B cell (primary cell): ENCODE measurements at regions not wholly inside any gene's neighbourhood (a gene's known extent, or its start where the extent isn't known, plus 50 kb on each side); places are given as distances from the start of the nearest gene placed in this dataset.

Experiments
- ATAC-seq: fragments of 200-7000 bp; cut with Tn5 transposase; one replicate; pipeline ENCODE4 v1.10.0; 2021; ENCODE audit warnings: low read depth, mild to moderate bottlenecking, moderate number of reproducible peaks, moderate library complexity
- CTCF ChIA-PET: fragments of 350-600 bp; sonication (Branson Sonifier 250); formaldehyde crosslinking; loops from one replicate; lab custom pipeline; 2021; ENCODE audit warnings: antibody characterized with exemption, inconsistent platforms; lab: Charles Lee
- POLR2A ChIA-PET: fragments of 350-600 bp; sonication (Branson Sonifier 250); formaldehyde crosslinking; loops from one replicate; lab custom pipeline; 2021; ENCODE audit warnings: antibody characterized with exemption; lab: Charles Lee
- DNase-seq: peaks from one replicate; pipeline ENCODE4 v3.0.0; 2013
- H2AFZ ChIP-seq: 2 replicates; pipeline ENCODE4 v1.6.1; 2012; ENCODE audit warnings: mild to moderate bottlenecking, low read depth, low read length; ENCODE audit not compliant: insufficient read depth, poor library complexity, severe bottlenecking
- H3K27ac ChIP-seq, 2 donors: 1 replicate in 1 of 2; 2 replicates in 1 of 2; pipeline ENCODE4 v1.5.1; 2012 to 2013; ENCODE audit warnings: low read length in 2 of 2, mild to moderate bottlenecking in 2 of 2, moderate library complexity in 1 of 2
- H3K27me3 ChIP-seq, 4 experiments: fragments of 200-600 bp in 1 of 4; sonication (generic) in 1 of 4; replicated peaks in 1 of 4; 1 replicate in 2 of 4; 2 replicates in 2 of 4; pipeline versions ENCODE4 v1.6.1 to v1.7.0; 2013 to 2016; ENCODE audit warnings: low read length in 3 of 4, mild to moderate bottlenecking in 2 of 4, mixed read lengths in 1 of 4, moderate library complexity in 1 of 4; ENCODE audit not compliant: insufficient read depth in 4 of 4, control insufficient read depth in 3 of 4; ENCODE audit errors: control extremely low read depth in 1 of 4
- H3K36me3 ChIP-seq, 2 experiments: replicated peaks in 1 of 2; 1 replicate in 1 of 2; 2 replicates in 1 of 2; pipeline versions ENCODE4 v1.6.1 to v1.7.1; 2013; ENCODE audit warnings: low read length in 1 of 2; ENCODE audit not compliant: insufficient read depth in 2 of 2, control insufficient read depth in 1 of 2; ENCODE audit errors: control extremely low read depth in 1 of 2, extremely low read depth in 1 of 2
- H3K4me1 ChIP-seq, 2 donors: fragments of 200-600 bp in 1 of 2; sonication (generic) in 1 of 2; 1 replicate in 1 of 2; 2 replicates in 1 of 2; pipeline versions ENCODE4 v1.5.1 to v1.6.1; 2013 to 2017; ENCODE audit warnings: low read length in 2 of 2; ENCODE audit not compliant: control insufficient read depth in 2 of 2, insufficient read depth in 2 of 2
- H3K4me2 ChIP-seq: replicated peaks from 2 replicates; pipeline ENCODE3; 2012; ENCODE audit warnings: mild to moderate bottlenecking, low read depth, low read length; ENCODE audit not compliant: poor library complexity, severe bottlenecking
- H3K4me3 ChIP-seq, 5 experiments: fragments of 200-600 bp in 1 of 5; sonication (generic) in 1 of 5; 1 replicate in 3 of 5; 2 replicates in 2 of 5; pipeline versions ENCODE4 v1.5.1 to v1.7.0; 2011 to 2016; ENCODE audit warnings: low read length in 4 of 5, mild to moderate bottlenecking in 4 of 5, low read depth in 2 of 5, control low read depth in 1 of 5, moderate library complexity in 1 of 5; ENCODE audit not compliant: insufficient read depth in 1 of 5; ENCODE audit errors: control extremely low read depth in 1 of 5, extremely low read depth in 1 of 5
- H3K79me2 ChIP-seq: fragments of 200-600 bp; sonication (generic); one replicate; pipeline ENCODE4 v1.6.0; 2016; ENCODE audit warnings: low read length; ENCODE audit not compliant: control insufficient read depth, insufficient read depth
- H3K9ac ChIP-seq: fragments of 200-600 bp; sonication (generic); 2 replicates; pipeline ENCODE4 v1.6.1; 2017; ENCODE audit warnings: mild to moderate bottlenecking, low read length, moderate library complexity
- H3K9me3 ChIP-seq, 3 donors: one replicate each; pipeline versions ENCODE4 v1.6.1 to v1.7.1; 2013; ENCODE audit warnings: low read length in 2 of 3; ENCODE audit not compliant: control insufficient read depth in 2 of 3, insufficient read depth in 1 of 3; ENCODE audit errors: control extremely low read depth in 1 of 3
- H4K20me1 ChIP-seq: 2 replicates; pipeline ENCODE4 v1.6.0; 2012; ENCODE audit warnings: mild to moderate bottlenecking, low read length; ENCODE audit not compliant: insufficient read depth, control insufficient read depth, poor library complexity, severe bottlenecking
- H3K27ac Mint-ChIP-seq: one replicate; pipeline ENCODE4 v1.8.0; 2021; ENCODE audit warnings: mixed read lengths
- H3K27me3 Mint-ChIP-seq: one replicate; pipeline ENCODE4 v1.8.0; 2021; ENCODE audit warnings: mixed read lengths
- H3K4me1 Mint-ChIP-seq: one replicate; pipeline ENCODE4 v1.8.0; 2021; ENCODE audit warnings: mixed read lengths
- H3K4me3 Mint-ChIP-seq: one replicate; pipeline ENCODE4 v1.8.0; 2021; ENCODE audit warnings: mixed read lengths
- H3K9me3 Mint-ChIP-seq: one replicate; pipeline ENCODE4 v1.8.0; 2022; ENCODE audit warnings: mixed read lengths; ENCODE audit not compliant: insufficient read depth
- EZH2 ChIP-seq: IDR thresholded peaks from 2 replicates; pipeline ENCODE4 v1.6.1; 2012; ENCODE audit warnings: borderline replicate concordance, low read depth, mild to moderate bottlenecking, moderate library complexity, low read length; ENCODE audit not compliant: insufficient read depth, poor library complexity, severe bottlenecking
- WGBS: methylation state at CpG from one replicate; pipeline ENCODE4 v1.1.5; 2013; ENCODE audit warnings: missing lambda C conversion rate; ENCODE audit not compliant: insufficient coverage; 5-methylcytosine and 5-hydroxymethylcytosine counted together
- intact Hi-C: fragments of 100-400 bp; cut with micrococcal nuclease; formaldehyde crosslinking; loops from one replicate; pipeline ENCODE4 v1.10.0; 2022
- TF ChIP-seq, protein P1 (sequence below): fragments of 200-600 bp; IDR thresholded peaks from one replicate; pipeline ENCODE4 v1.8.0; 2022; ENCODE audit warnings: antibody characterized with exemption, mild to moderate bottlenecking

DNA sequence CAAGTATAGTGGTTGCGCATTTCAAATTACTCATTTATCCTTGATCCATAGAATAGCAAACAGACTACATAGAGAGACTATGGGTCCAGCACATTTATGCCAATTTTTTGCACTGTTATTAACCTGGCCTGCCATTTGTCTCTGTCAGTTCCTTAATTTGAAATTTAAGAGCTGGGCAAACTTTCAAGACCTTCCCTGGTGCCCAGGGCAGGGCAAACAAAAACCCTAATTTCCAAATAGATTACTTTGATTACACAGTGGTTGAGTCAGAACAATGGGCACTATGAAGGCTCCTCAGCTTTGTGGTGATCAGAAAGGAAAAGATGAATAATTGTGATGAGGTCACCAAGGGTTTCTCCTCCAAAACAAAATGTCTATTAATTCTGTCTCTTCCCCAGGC lies 80.6 kb downstream of the TNFSF18 start:
- TF ChIP-seq EZH2, result no peak
- TF ChIP-seq, protein P1, sequence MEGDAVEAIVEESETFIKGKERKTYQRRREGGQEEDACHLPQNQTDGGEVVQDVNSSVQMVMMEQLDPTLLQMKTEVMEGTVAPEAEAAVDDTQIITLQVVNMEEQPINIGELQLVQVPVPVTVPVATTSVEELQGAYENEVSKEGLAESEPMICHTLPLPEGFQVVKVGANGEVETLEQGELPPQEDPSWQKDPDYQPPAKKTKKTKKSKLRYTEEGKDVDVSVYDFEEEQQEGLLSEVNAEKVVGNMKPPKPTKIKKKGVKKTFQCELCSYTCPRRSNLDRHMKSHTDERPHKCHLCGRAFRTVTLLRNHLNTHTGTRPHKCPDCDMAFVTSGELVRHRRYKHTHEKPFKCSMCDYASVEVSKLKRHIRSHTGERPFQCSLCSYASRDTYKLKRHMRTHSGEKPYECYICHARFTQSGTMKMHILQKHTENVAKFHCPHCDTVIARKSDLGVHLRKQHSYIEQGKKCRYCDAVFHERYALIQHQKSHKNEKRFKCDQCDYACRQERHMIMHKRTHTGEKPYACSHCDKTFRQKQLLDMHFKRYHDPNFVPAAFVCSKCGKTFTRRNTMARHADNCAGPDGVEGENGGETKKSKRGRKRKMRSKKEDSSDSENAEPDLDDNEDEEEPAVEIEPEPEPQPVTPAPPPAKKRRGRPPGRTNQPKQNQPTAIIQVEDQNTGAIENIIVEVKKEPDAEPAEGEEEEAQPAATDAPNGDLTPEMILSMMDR, result no peak
- H4K20me1 ChIP-seq, result no peaks in the 10 kb centered on the region
- Mint-ChIP-seq H3K27ac (no peak overlapping the region), H3K4me3 (no peak overlapping the region), H3K27me3 (no peaks in the 10 kb centered on the region), H3K9me3 (no peaks in the 10 kb centered on the region), H3K4me1 (no peaks in the 10 kb centered on the region)
- CTCF ChIA-PET, result no interaction called here
- H3K36me3 ChIP-seq, result no peaks in the 10 kb centered on the region
- no peaks in the 10 kb centered on the region for H3K79me2 ChIP-seq
- no CpG with 5 or more reads among the region's 1 CpG for WGBS
- H3K9ac ChIP-seq, result no peak overlapping the region
- no peak overlapping the region for H3K4me3 ChIP-seq
- intact Hi-C loops, result no loop called here
- POLR2A ChIA-PET, result no interaction called here
- DNase-seq (no peak), ATAC-seq (no peak)
- no peak overlapping the region for H2AFZ ChIP-seq
- no peaks in the 10 kb centered on the region for H3K4me1 ChIP-seq
- H3K4me2 ChIP-seq, result no peak overlapping the region
- H3K27me3 ChIP-seq, result no peaks in the 10 kb centered on the region
- H3K9me3 ChIP-seq, result peaks cover 0 to 2% (median 0%) of the 10 kb centered on the region in 3 donors
- no peak overlapping the region for H3K27ac ChIP-seq

DNA sequence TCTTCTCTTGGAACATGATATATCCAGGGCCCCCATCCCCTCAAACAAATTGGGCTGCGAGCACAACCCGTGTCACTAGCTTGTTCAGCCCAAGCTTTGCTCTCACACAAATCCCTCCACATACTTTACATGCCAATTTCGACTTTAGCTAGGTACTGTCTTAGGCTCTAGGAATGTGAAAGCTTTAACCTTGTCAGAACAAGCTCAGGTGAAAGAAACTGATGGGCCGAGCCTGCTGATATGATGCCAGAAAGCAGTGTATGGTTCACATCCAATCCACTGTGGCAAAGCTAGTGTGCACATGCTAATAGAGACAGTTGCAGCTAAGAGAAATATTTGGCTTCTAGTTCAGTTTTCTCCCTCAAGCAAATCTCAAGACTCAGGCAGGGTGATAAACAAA lies 79.5 kb downstream of the TNFSF18 start:
- TF ChIP-seq, protein P1, result no peak
- TF ChIP-seq EZH2, result no peak
- ATAC-seq (no peak), DNase-seq (no peak)
- Histone ChIP-seq H3K4me1 (no peaks in the 10 kb centered on the region), H3K27me3 (no peaks in the 10 kb centered on the region), H3K4me2 (no peak overlapping the region), H2AFZ (no peak overlapping the region), H3K9me3 (peaks cover 0 to 2% (median 0%) of the 10 kb centered on the region in 3 donors), H3K79me2 (no peaks in the 10 kb centered on the region), H3K36me3 (no peaks in the 10 kb centered on the region), H3K4me3 (no peak overlapping the region), H3K9ac (no peak overlapping the region), H4K20me1 (no peaks in the 10 kb centered on the region), H3K27ac (no peak overlapping the region)
- no peak overlapping the region for H3K4me3 Mint-ChIP-seq
- 91% methylated on average over 3 of the region's 4 CpGs for WGBS
- H3K9me3 Mint-ChIP-seq, result no peaks in the 10 kb centered on the region
- intact Hi-C loops, result no loop called here
- no peaks in the 10 kb centered on the region for H3K4me1 Mint-ChIP-seq
- H3K27me3 Mint-ChIP-seq, result no peaks in the 10 kb centered on the region
- POLR2A ChIA-PET, result no interaction called here
- H3K27ac Mint-ChIP-seq, result no peak overlapping the region
- CTCF ChIA-PET, result interaction anchor here (1.1 kb wide), 1 partner anchor 226 kb away, joined by 3 read pairs; no protein-coding TSS in a partner anchor
